ENCODE measurements at regions not wholly inside any gene's neighbourhood (a gene's known extent, or its start where the extent isn't known, plus 50 kb on each side); places are given as distances from the start of the nearest gene placed in this dataset.

DNA sequence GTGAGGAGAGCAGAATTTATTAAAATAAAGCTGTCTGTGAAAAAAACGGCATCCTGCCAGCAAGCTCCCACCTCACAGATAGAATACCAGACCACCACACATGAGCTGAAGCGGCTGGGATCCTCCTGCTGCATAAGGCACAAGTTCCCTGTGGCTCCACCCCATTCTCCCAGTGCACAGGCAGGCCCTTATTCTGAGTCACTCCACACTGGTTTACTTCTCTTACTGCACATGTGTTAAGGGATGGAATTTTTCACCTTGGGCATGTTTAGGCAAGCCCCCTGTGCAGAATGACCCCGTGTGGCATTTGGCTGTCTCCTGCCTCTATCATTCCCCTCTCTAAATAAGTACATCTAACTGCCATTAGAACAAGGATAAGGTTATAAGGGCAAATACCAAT is 115.0 kb upstream of the ELAVL2 start:
- no peak for DNase-seq (ENCODE audit: low read depth in 4 of 4, low spot score in 2 of 4)

- no peak for DNase-seq (ENCODE audit: low read depth in 4 of 4, low spot score in 2 of 4)
These were observed 112.9 kb upstream of the ELAVL2 start for GRCh38 chr9:23938908-23939307.

- DNase-seq (ENCODE audit: low read depth in 4 of 4, low spot score in 2 of 4), result no peak
These were observed 108.4 kb upstream of the ELAVL2 start for GRCh38 chr9:23934291-23934906.

DNA sequence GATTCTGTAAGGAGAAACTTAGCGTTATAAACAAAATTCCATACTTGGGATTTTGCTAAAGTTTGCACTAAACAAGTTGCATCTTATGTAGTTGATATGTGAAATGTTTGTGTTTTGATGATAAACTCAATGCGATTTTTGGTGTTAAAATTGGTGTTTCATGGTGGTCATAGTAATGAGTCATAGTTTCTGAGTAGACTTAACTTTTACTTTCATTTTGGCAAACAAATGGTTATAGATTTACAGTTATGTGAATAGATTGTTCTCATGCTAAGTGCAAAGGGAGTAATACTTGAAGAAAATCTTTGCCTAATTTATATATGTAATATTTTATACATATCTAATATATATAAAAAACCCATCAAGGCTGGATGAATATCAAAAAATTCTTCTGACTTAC is 107.3 kb upstream of the ELAVL2 start:
- DNase-seq (ENCODE audit: low read depth in 4 of 4, low spot score in 2 of 4), result no peak

DNA sequence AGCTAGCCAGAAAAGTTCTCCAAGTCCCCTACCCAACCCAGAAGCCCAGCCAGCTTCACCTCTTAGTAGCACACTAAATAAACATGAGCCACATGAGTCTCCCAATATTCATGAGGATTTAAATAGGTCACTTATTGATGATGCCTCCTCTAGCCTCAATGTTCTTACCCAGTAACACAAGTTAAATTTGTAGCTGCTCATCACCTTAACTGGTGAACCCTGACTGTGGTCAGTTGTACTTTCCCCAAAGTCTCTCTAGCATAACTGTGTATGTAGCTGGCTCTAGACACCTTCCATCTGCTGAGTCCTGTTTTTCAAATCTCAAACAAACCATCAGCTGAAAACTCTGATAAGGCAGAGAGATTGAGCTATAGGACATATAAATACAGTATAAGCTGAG is 100.3 kb upstream of the ELAVL2 start:
- no peak for DNase-seq (ENCODE audit: low read depth in 4 of 4, low spot score in 2 of 4)

DNA sequence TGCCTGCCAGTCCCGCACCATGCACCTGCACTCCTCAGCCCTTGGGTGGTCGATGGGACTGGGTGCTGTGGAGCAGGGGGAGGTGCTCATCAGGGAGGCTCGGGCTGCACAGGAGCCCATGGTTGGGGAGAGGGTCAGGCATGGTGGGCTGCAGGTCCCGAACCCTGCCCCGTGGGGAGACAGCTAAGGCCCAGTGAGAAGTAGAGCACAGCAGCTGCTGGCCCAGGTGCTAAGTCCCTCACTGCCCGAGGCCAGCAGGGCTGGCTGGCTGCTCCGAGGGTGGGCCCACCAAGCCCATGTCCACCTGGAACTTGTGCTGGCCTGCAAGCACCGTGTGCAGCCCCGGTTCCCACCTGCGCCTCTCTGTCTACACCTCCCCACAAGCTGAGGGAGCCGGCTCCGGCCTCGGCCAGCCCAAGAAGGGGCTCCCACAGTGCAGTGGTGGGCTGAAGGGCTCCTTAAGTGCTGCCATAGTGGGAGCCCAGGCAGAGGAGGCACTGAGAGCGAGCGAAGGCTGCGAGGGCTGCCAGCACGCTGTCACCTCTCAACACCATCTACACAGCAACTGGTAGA is 88.5 kb upstream of the ELAVL2 start:
- no peak for DNase-seq (ENCODE audit: low read depth in 4 of 4, low spot score in 2 of 4)

GRCh38 chr9:23907343-23907742 is 81.3 kb upstream of the ELAVL2 start:
- DNase-seq (ENCODE audit: low read depth in 4 of 4, low spot score in 2 of 4), result no peak

DNA sequence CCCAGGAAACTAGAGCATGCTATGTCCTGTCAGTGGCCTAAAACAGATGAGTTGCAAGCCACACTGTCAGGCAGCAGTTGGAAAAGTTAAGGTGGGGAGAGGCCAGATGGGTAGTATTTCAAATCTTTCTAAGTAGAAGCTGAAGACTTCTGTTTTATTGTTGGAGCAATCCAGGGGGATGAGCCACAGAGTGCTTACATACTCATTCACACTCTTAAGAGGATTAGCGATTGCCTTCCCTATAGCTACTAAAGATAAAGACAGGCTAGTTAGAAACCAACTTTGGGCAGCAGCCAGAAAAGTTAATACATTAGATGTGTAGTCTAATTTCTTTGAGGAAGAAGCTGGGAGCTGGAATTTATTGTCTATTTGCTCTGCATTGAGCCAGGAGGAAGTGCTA is 61.7 kb upstream of the ELAVL2 start:
- no peak for DNase-seq (ENCODE audit: low read depth in 4 of 4, low spot score in 2 of 4)
